Endothelial cell of umbilical vein (primary cell): ENCODE measurements at regions not wholly inside any gene's neighbourhood (a gene's known extent, or its start where the extent isn't known, plus 50 kb on each side); places are given as distances from the start of the nearest gene placed in this dataset.

Experiments used
- BruUV-seq: library from RNA; stranded (reverse); fragments of 400-500 nt; replicated peaks from 2 replicates; lab custom pipeline; 2021; lab: Mats Ljungman, UMichigan
- CTCF ChIA-PET: fragments of 300-600, 350-600 bp; sonication (Branson Sonifier 250); formaldehyde crosslinking; loops from one replicate; lab custom pipeline; 2021; ENCODE audit warnings: antibody characterized with exemption, inconsistent platforms; lab: Charles Lee
- POLR2A ChIA-PET: fragments of 300-600, 350-600 bp; sonication (Branson Sonifier 250); formaldehyde crosslinking; loops from one replicate; lab custom pipeline; 2021; ENCODE audit warnings: antibody characterized with exemption, inconsistent platforms; lab: Charles Lee
- DNase-seq: peaks from one replicate; pipeline ENCODE4 v3.0.0-alpha.2; 2011; ENCODE audit warnings: low read depth, low spot score
- FAIRE-seq: peaks from 2 replicates; lab custom pipeline; 2011; peaks lifted over from hg19 to GRCh38; lab: Jason Lieb, UNC
- H2AFZ ChIP-seq: 2 replicates; pipeline ENCODE4 v1.6.0; 2012; ENCODE audit warnings: low read depth, low read length, control low read depth, inconsistent platforms
- H3K27ac ChIP-seq: 2 replicates; pipeline ENCODE4 v1.5.1; 2011; ENCODE audit warnings: low read depth, mild to moderate bottlenecking, control low read depth, low read length, moderate library complexity; ENCODE audit not compliant: insufficient read depth
- H3K27me3 ChIP-seq, 2 experiments: 2 replicates each; pipeline versions ENCODE4 v1.6.0 to v1.6.1; 2011; ENCODE audit warnings: low read length in 2 of 2, mixed read lengths in 1 of 2; ENCODE audit not compliant: control insufficient read depth in 2 of 2, insufficient read depth in 2 of 2
- H3K36me3 ChIP-seq, 2 experiments: 2 replicates in 1 of 2; 3 replicates in 1 of 2; pipeline ENCODE4 v1.5.1; 2011; ENCODE audit warnings: low read length in 2 of 2, mild to moderate bottlenecking in 1 of 2, moderate library complexity in 1 of 2; ENCODE audit not compliant: control insufficient read depth in 2 of 2, insufficient read depth in 2 of 2; ENCODE audit errors: extremely low read depth in 1 of 2
- H3K4me1 ChIP-seq: 3 replicates; pipeline ENCODE4 v1.5.1; 2011; ENCODE audit warnings: mild to moderate bottlenecking, low read length; ENCODE audit not compliant: control insufficient read depth, insufficient read depth; ENCODE audit errors: extremely low read depth
- H3K4me2 ChIP-seq: 2 replicates; pipeline ENCODE4 v1.6.1; 2011; ENCODE audit warnings: low read length, control low read depth, mixed read lengths; ENCODE audit not compliant: insufficient read depth
- H3K4me3 ChIP-seq, 3 experiments: fragments of 200-600 bp in 1 of 3; sonication (generic), shearing (Covaris generic) in 1 of 3; replicated peaks in 1 of 3; 2 replicates each; pipeline ENCODE4 v1.5.1; 2011 to 2016; ENCODE audit warnings: control low read depth in 3 of 3, low read length in 3 of 3, mild to moderate bottlenecking in 2 of 3, inconsistent platforms in 1 of 3, low read depth in 1 of 3, moderate library complexity in 1 of 3; ENCODE audit not compliant: insufficient read depth in 1 of 3
- H3K79me2 ChIP-seq: 2 replicates; pipeline ENCODE4 v1.6.0; 2012; ENCODE audit warnings: low read length, inconsistent platforms; ENCODE audit not compliant: control insufficient read depth, insufficient read depth
- H3K9ac ChIP-seq: replicated peaks from 2 replicates; pipeline ENCODE3; 2011; ENCODE audit warnings: low read length, control low read depth; ENCODE audit not compliant: insufficient read depth; ENCODE audit errors: extremely low read depth
- H3K9me1 ChIP-seq: replicated peaks from 3 replicates; pipeline ENCODE4 v1.6.0; 2011; ENCODE audit warnings: mild to moderate bottlenecking, low read length; ENCODE audit not compliant: control insufficient read depth, insufficient read depth; ENCODE audit errors: extremely low read depth
- H3K9me3 ChIP-seq: replicated peaks from 2 replicates; pipeline ENCODE4 v1.5.1; 2012; ENCODE audit warnings: low read length, inconsistent platforms; ENCODE audit not compliant: control insufficient read depth, insufficient read depth
- H4K20me1 ChIP-seq: replicated peaks from 2 replicates; pipeline ENCODE3; 2011; ENCODE audit warnings: mild to moderate bottlenecking, low read length; ENCODE audit not compliant: control insufficient read depth, insufficient read depth; ENCODE audit errors: extremely low read depth
- CTCF ChIP-seq, 2 donors: IDR thresholded peaks; 1 replicate in 1 of 2; 2 replicates in 1 of 2; pipeline ENCODE4 v1.5.1; 2011; ENCODE audit warnings: low read length in 2 of 2, mild to moderate bottlenecking in 2 of 2, moderate library complexity in 2 of 2, control low read depth in 1 of 2, inconsistent platforms in 1 of 2, low read depth in 1 of 2; ENCODE audit not compliant: insufficient read depth in 1 of 2; ENCODE audit errors: extremely low read depth in 1 of 2
- EZH2 ChIP-seq: IDR thresholded peaks from 2 replicates; pipeline ENCODE4 v1.6.1; 2012; ENCODE audit warnings: borderline replicate concordance, low read depth, mild to moderate bottlenecking, moderate library complexity, low read length, inconsistent platforms; ENCODE audit not compliant: severe bottlenecking
- FOS ChIP-seq: IDR thresholded peaks from 2 replicates; pipeline ENCODE4 v1.6.1; 2011; ENCODE audit warnings: mild to moderate bottlenecking, low read length, moderate library complexity, borderline replicate concordance; ENCODE audit not compliant: insufficient read depth
- GATA2 ChIP-seq: IDR thresholded peaks from 2 replicates; pipeline ENCODE4 v1.7.0; 2011; ENCODE audit warnings: low read depth, mild to moderate bottlenecking, moderate library complexity, mixed read lengths, low read length; ENCODE audit not compliant: insufficient read length, insufficient read depth
- JUN ChIP-seq: IDR thresholded peaks from 2 replicates; pipeline ENCODE4 v1.6.1; 2011; ENCODE audit warnings: borderline replicate concordance, low read depth; ENCODE audit not compliant: insufficient read length, insufficient read depth
- MAX ChIP-seq: IDR thresholded peaks from 2 replicates; pipeline ENCODE4 v1.6.1; 2011; ENCODE audit not compliant: insufficient read depth, insufficient read length
- MYC ChIP-seq: IDR thresholded peaks from one replicate; pipeline ENCODE4 v1.6.1; 2011; ENCODE audit warnings: mild to moderate bottlenecking, low read depth, low read length
- POLR2A ChIP-seq: IDR thresholded peaks from 2 replicates; pipeline ENCODE4 v1.6.1; 2012; ENCODE audit warnings: low read depth, mild to moderate bottlenecking, control low read depth, low read length
- POLR2AphosphoS5 ChIP-seq: IDR thresholded peaks from 2 replicates; pipeline ENCODE4 v1.6.1; 2012; ENCODE audit warnings: low read depth, mild to moderate bottlenecking, control low read depth, low read length, moderate library complexity; ENCODE audit not compliant: insufficient read depth
- dilution Hi-C: fragments of 300-500 bp; cut with MboI; formaldehyde crosslinking; loops from one replicate; pipeline ENCODE4 v1.15.0; 2019; ENCODE audit warnings: low sequenced_read_pairs; ENCODE audit not compliant: extremely low pct_ligation_motif_present
- intact Hi-C: fragments of 100-400 bp; cut with micrococcal nuclease; formaldehyde crosslinking; loops from one replicate; pipeline ENCODE4 v1.10.0; 2022

GRCh38 chr7:124201768-124202349, 169.0 kb upstream of the TMEM229A start:
- dilution Hi-C loops, result no loop called here
- BruUV-seq, result no TSS peak
- no peaks in the 10 kb centered on the region for H3K27me3 ChIP-seq
- no peaks in the 10 kb centered on the region for H3K36me3 ChIP-seq
- no peak for FAIRE-seq
- no peaks in the 10 kb centered on the region for H3K9me1 ChIP-seq
- no peak overlapping the region for H3K4me3 ChIP-seq
- no peak overlapping the region for H3K27ac ChIP-seq
- no peaks in the 10 kb centered on the region for H3K9me3 ChIP-seq
- no peak overlapping the region for H2AFZ ChIP-seq
- CTCF ChIA-PET, result interaction anchor here (0.9 kb wide), 1 partner anchor 12 kb away, joined by 3 read pairs; no protein-coding TSS in a partner anchor
- H3K4me2 ChIP-seq, result no peak overlapping the region
- H3K9ac ChIP-seq, result no peak overlapping the region
- TF ChIP-seq FOS (no peak), POLR2A (no peak), POLR2AphosphoS5 (no peak), GATA2 (no peak), MYC (no peak), JUN (no peak), EZH2 (no peak), MAX (no peak), CTCF (IDR thresholded peaks at IDR 0.05; ENCODE audit: extremely low read depth in 1 of 2, insufficient read depth in 1 of 2, low read depth in 1 of 2, low read length in 2 of 2) (no peak)
- H3K79me2 ChIP-seq, result no peaks in the 10 kb centered on the region
- intact Hi-C loops, result no loop called here
- DNase-seq, result no peak
- POLR2A ChIA-PET, result no interaction called here
- H3K4me1 ChIP-seq, result no peaks in the 10 kb centered on the region
- H4K20me1 ChIP-seq, result no peaks in the 10 kb centered on the region
